Thyroid gland (tissue), 4 donors: ENCODE measurements at regions not wholly inside any gene's neighbourhood (a gene's known extent, or its start where the extent isn't known, plus 50 kb on each side); places are given as distances from the start of the nearest gene placed in this dataset.

Experiments
- CTCF ChIP-seq, 6 experiments: fragments of 200-600 bp in 3 of 6; fragments of 450-650 bp in 3 of 6; sonication (generic) in 3 of 6; IDR thresholded peaks; one replicate each; pipeline ENCODE4 v1.5.1; 2016 to 2019; ENCODE audit warnings: antibody characterized with exemption in 6 of 6, mild to moderate bottlenecking in 2 of 6, inconsistent platforms in 1 of 6, moderate library complexity in 1 of 6
- POLR2A ChIP-seq, 2 donors: fragments of 450-650 bp; IDR thresholded peaks; one replicate each; pipeline ENCODE4 v1.6.1; 2017; ENCODE audit warnings: antibody characterized with exemption in 2 of 2, mild to moderate bottlenecking in 2 of 2, moderate library complexity in 1 of 2

GRCh38 chr1:177793900-177794299 lies 176.0 kb downstream of the SEC16B start:
- TF ChIP-seq POLR2A (IDR thresholded peaks at IDR 0.05) (no peak), CTCF (IDR thresholded peaks at IDR 0.05) (no peak)
